HepG2 (cell line): ENCODE measurements at regions not wholly inside any gene's neighbourhood (a gene's known extent, or its start where the extent isn't known, plus 50 kb on each side); places are given as distances from the start of the nearest gene placed in this dataset.

Source experiments
- GPN1 ChIP-seq: sonication (generic); formaldehyde crosslinking; IDR thresholded peaks from 2 replicates; pipeline ENCODE4 v1.5.1; 2020; ENCODE audit warnings: missing genetic modification reagents, borderline replicate concordance
- IKZF1 ChIP-seq: fragments of 450-650 bp; IDR thresholded peaks from 2 replicates; pipeline ENCODE4 v1.7.1; 2016
- MED8 ChIP-seq: sonication (generic); formaldehyde crosslinking; IDR thresholded peaks from 2 replicates; pipeline ENCODE4 v1.8.1; 2023; ENCODE audit warnings: mild to moderate bottlenecking, missing genetic modification reagents; ENCODE audit not compliant: insufficient replicate concordance
- NFRKB ChIP-seq: fragments of 450-650 bp; IDR thresholded peaks from 2 replicates; pipeline ENCODE4 v1.6.1; 2017
- RBAK ChIP-seq: sonication (generic); formaldehyde crosslinking; IDR thresholded peaks from 2 replicates; pipeline ENCODE4 v1.5.1; 2020; ENCODE audit warnings: mild to moderate bottlenecking, missing genetic modification reagents
- SMC3 ChIP-seq: IDR thresholded peaks from 2 replicates; pipeline ENCODE4 v1.6.1; 2011; ENCODE audit warnings: low read length, improper control_type of control experiment
- THYN1 ChIP-seq: sonication (generic); formaldehyde crosslinking; IDR thresholded peaks from 2 replicates; pipeline ENCODE4 v1.8.1; 2023; ENCODE audit warnings: low read depth, mild to moderate bottlenecking, moderate library complexity, missing genetic modification reagents, borderline replicate concordance
- ZNF253 ChIP-seq: sonication (generic); formaldehyde crosslinking; IDR thresholded peaks from 2 replicates; pipeline ENCODE4 v1.8.0; 2022; ENCODE audit warnings: mild to moderate bottlenecking, missing genetic modification reagents, borderline replicate concordance
- ZNF431 ChIP-seq: sonication (generic); formaldehyde crosslinking; IDR thresholded peaks from 2 replicates; pipeline ENCODE4 v1.9.0; 2022; ENCODE audit warnings: missing genetic modification reagents, low read depth, mild to moderate bottlenecking, borderline replicate concordance
- ZNF564 ChIP-seq: sonication (generic); formaldehyde crosslinking; IDR thresholded peaks from 2 replicates; pipeline ENCODE4 v1.8.1; 2023; ENCODE audit warnings: mild to moderate bottlenecking, missing genetic modification reagents
- ZNF792 ChIP-seq: IDR thresholded peaks from 2 replicates; pipeline ENCODE4 v1.6.1; 2016
- ZNF883 ChIP-seq: sonication (generic); formaldehyde crosslinking; IDR thresholded peaks from 2 replicates; pipeline ENCODE4 v1.5.1; 2020; ENCODE audit warnings: mild to moderate bottlenecking, missing genetic modification reagents; ENCODE audit errors: not compliant biosample characterization
- TF ChIP-seq, protein P1 (sequence below): sonication (generic); formaldehyde crosslinking; IDR thresholded peaks from 2 replicates; pipeline ENCODE4 v1.4.0; 2020; ENCODE audit warnings: mild to moderate bottlenecking, missing genetic modification reagents
- TF ChIP-seq, protein P2 (sequence below), 2 experiments: sonication (generic) in 1 of 2; formaldehyde crosslinking in 1 of 2; IDR thresholded peaks; 2 replicates each; pipeline versions ENCODE4 v1.4.0 to v1.6.1; 2016 to 2020; ENCODE audit warnings: borderline replicate concordance in 1 of 2, low read depth in 1 of 2, mild to moderate bottlenecking in 1 of 2, missing genetic modification reagents in 1 of 2
- TF ChIP-seq, protein P3 (sequence below): sonication (generic); formaldehyde crosslinking; IDR thresholded peaks from 2 replicates; pipeline ENCODE4 v1.4.0; 2020; ENCODE audit warnings: missing genetic modification reagents
- TF ChIP-seq, protein P4 (sequence below): sonication (generic); formaldehyde crosslinking; IDR thresholded peaks from 2 replicates; pipeline ENCODE4 v1.5.0; 2020; ENCODE audit warnings: missing genetic modification reagents

DNA sequence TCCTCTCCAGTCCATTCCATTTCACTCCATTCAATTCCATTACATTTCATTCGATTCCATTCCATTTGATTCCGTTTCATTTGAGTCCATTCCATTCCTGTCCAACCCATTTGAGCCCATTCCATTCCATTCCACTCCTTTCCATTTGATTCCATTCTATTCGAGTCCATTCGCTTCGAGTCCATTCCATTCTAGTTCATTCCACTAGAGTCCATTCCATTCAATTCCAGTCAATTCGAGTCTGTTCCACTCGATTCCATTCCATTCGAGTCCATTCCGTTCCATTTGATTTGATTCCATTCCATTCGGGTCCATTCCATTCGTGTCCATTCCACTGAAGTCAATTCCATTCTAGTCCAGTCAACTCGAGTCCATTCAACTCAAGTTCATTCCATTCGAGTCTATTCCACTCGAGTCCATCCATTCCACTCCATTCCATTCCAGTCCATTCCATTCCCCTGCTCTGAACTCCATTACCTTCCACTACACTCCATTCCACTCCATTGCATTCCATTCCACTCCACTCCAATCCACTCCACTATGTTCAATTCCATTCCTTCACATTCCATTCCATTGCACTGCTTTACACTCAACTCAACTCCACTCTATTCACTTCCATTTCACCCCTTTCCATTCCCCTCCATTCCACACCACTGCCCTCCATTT, 2569.4 kb upstream of the TPTE start (continued):
- TF ChIP-seq, protein P1, sequence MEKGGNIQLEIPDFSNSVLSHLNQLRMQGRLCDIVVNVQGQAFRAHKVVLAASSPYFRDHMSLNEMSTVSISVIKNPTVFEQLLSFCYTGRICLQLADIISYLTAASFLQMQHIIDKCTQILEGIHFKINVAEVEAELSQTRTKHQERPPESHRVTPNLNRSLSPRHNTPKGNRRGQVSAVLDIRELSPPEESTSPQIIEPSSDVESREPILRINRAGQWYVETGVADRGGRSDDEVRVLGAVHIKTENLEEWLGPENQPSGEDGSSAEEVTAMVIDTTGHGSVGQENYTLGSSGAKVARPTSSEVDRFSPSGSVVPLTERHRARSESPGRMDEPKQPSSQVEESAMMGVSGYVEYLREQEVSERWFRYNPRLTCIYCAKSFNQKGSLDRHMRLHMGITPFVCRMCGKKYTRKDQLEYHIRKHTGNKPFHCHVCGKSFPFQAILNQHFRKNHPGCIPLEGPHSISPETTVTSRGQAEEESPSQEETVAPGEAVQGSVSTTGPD = no peak
- no peak for TF ChIP-seq ZNF792 (CRISPR knock-in tag)
- peak; percentile 38; the same call in 1 of the 2 replicates for TF ChIP-seq NFRKB
- TF ChIP-seq, protein P2, sequence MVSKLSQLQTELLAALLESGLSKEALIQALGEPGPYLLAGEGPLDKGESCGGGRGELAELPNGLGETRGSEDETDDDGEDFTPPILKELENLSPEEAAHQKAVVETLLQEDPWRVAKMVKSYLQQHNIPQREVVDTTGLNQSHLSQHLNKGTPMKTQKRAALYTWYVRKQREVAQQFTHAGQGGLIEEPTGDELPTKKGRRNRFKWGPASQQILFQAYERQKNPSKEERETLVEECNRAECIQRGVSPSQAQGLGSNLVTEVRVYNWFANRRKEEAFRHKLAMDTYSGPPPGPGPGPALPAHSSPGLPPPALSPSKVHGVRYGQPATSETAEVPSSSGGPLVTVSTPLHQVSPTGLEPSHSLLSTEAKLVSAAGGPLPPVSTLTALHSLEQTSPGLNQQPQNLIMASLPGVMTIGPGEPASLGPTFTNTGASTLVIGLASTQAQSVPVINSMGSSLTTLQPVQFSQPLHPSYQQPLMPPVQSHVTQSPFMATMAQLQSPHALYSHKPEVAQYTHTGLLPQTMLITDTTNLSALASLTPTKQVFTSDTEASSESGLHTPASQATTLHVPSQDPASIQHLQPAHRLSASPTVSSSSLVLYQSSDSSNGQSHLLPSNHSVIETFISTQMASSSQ (IDR thresholded peaks at IDR 0.05; ENCODE audit: low read depth) = no peak
- TF ChIP-seq, protein P2 (CRISPR knock-in tag; IDR thresholded peaks at IDR 0.05; ENCODE audit: borderline replicate concordance) = no peak
- no peak for TF ChIP-seq ZNF431 (CRISPR knock-in tag)
- TF ChIP-seq ZNF883 (CRISPR knock-in tag) = no peak
- no peak for TF ChIP-seq RBAK (CRISPR knock-in tag)
- no peak for TF ChIP-seq ZNF564 (CRISPR knock-in tag)
- no peak for TF ChIP-seq GPN1 (CRISPR knock-in tag)
- no peak for TF ChIP-seq ZNF253 (CRISPR knock-in tag)
- no peak for TF ChIP-seq THYN1 (CRISPR knock-in tag)
- TF ChIP-seq IKZF1 = peak; percentile 9; the same call in 1 of the 2 replicates
- no peak for TF ChIP-seq SMC3
- TF ChIP-seq, protein P3, sequence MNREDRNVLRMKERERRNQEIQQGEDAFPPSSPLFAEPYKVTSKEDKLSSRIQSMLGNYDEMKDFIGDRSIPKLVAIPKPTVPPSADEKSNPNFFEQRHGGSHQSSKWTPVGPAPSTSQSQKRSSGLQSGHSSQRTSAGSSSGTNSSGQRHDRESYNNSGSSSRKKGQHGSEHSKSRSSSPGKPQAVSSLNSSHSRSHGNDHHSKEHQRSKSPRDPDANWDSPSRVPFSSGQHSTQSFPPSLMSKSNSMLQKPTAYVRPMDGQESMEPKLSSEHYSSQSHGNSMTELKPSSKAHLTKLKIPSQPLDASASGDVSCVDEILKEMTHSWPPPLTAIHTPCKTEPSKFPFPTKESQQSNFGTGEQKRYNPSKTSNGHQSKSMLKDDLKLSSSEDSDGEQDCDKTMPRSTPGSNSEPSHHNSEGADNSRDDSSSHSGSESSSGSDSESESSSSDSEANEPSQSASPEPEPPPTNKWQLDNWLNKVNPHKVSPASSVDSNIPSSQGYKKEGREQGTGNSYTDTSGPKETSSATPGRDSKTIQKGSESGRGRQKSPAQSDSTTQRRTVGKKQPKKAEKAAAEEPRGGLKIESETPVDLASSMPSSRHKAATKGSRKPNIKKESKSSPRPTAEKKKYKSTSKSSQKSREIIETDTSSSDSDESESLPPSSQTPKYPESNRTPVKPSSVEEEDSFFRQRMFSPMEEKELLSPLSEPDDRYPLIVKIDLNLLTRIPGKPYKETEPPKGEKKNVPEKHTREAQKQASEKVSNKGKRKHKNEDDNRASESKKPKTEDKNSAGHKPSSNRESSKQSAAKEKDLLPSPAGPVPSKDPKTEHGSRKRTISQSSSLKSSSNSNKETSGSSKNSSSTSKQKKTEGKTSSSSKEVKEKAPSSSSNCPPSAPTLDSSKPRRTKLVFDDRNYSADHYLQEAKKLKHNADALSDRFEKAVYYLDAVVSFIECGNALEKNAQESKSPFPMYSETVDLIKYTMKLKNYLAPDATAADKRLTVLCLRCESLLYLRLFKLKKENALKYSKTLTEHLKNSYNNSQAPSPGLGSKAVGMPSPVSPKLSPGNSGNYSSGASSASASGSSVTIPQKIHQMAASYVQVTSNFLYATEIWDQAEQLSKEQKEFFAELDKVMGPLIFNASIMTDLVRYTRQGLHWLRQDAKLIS (CRISPR knock-in tag) = no peak
- TF ChIP-seq, protein P4, sequence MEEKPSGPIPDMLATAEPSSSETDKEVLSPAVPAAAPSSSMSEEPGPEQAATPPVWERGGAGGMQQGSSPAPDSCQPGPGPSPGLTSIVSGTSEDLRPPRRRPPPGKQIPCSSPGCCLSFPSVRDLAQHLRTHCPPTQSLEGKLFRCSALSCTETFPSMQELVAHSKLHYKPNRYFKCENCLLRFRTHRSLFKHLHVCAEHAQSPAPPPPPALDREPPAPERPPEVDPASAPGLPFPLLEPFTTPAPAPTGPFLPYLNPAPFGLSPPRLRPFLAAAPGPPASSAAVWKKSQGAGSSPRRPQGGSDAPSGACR = no peak
- TF ChIP-seq MED8 (CRISPR knock-in tag) = no peak
